Prostate gland (tissue), 2 donors: ENCODE measurements at regions not wholly inside any gene's neighbourhood (a gene's known extent, or its start where the extent isn't known, plus 50 kb on each side); places are given as distances from the start of the nearest gene placed in this dataset.

Source experiments
- POLR2AphosphoS5 ChIP-seq: sonication (generic); formaldehyde crosslinking; IDR thresholded peaks from one replicate; pipeline ENCODE4 v1.6.1; 2017; ENCODE audit warnings: antibody characterized with exemption
- TF ChIP-seq, protein P1 (sequence below), 4 experiments: fragments of 200-600 bp in 2 of 4; fragments of 450-650 bp in 2 of 4; sonication (generic) in 2 of 4; IDR thresholded peaks; 1 replicate in 3 of 4; 2 replicates in 1 of 4; pipeline ENCODE4 v1.5.1; 2016 to 2019; ENCODE audit warnings: antibody characterized with exemption in 4 of 4, mild to moderate bottlenecking in 2 of 4, moderate library complexity in 2 of 4

DNA sequence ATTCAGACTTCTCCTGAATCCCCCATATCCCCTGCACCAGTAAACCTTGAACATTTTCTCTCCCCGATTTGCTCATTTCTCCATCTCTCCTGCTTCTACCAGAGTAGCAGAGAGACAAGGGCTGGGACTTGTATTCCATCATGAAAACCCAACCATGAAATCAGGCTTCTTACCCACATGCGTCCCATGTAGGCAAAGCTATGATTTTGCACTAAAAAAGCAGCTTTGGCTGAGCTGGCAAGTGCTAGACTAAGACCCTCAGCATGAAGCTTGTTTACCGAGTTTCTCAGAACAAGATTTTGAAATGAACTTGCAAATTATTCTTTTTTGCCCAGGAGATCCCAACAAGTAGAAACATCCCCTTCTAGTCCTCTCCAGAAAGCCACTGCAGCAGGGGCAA, 80.3 kb upstream of the RFLNA start:
- no peak for TF ChIP-seq POLR2AphosphoS5
- TF ChIP-seq, protein P1, sequence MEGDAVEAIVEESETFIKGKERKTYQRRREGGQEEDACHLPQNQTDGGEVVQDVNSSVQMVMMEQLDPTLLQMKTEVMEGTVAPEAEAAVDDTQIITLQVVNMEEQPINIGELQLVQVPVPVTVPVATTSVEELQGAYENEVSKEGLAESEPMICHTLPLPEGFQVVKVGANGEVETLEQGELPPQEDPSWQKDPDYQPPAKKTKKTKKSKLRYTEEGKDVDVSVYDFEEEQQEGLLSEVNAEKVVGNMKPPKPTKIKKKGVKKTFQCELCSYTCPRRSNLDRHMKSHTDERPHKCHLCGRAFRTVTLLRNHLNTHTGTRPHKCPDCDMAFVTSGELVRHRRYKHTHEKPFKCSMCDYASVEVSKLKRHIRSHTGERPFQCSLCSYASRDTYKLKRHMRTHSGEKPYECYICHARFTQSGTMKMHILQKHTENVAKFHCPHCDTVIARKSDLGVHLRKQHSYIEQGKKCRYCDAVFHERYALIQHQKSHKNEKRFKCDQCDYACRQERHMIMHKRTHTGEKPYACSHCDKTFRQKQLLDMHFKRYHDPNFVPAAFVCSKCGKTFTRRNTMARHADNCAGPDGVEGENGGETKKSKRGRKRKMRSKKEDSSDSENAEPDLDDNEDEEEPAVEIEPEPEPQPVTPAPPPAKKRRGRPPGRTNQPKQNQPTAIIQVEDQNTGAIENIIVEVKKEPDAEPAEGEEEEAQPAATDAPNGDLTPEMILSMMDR (IDR thresholded peaks at IDR 0.05): no peak
